Islet precursor cell (in vitro differentiated cells): ENCODE measurements at regions not wholly inside any gene's neighbourhood (a gene's known extent, or its start where the extent isn't known, plus 50 kb on each side); places are given as distances from the start of the nearest gene placed in this dataset.
A peak's percentile ranks its signal among the peaks of the same experiment; 100 is the strongest.

Experiments used
- DNase-seq: peaks from one replicate; pipeline ENCODE4 v3.0.0-alpha.2; 2018

GRCh38 chr9:109953300-109953699, 173.3 kb downstream of the PALM2AKAP2 start:
- no peak for DNase-seq

GRCh38 chr9:109953813-109954497, 174.0 kb downstream of the PALM2AKAP2 start:
- DNase-seq = no peak

GRCh38 chr9:109956717-109957440, 176.9 kb downstream of the PALM2AKAP2 start:
- DNase-seq = no peak

DNA sequence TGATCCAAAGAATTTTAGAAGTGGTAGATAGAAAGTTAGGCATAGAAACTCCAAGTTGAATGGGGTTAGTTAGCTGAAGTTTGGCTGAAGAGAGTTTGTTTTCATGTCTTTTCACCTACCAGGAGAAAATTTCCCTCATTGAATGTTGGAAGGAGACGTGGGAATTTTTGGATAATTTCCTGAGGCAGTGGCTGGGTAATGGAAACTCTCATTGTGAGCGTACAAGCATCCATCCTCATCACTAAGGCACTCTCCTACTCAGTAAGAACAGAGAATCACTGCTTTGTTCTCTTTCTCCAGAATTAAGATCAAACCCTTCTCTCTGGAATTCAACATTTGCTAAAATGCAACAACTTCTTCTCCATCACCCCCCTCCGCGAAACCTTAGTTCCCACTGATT, 179.7 kb downstream of the PALM2AKAP2 start:
- no peak for DNase-seq

GRCh38 chr9:109961626-109962025, 181.6 kb downstream of the PALM2AKAP2 start:
- DNase-seq = no peak

GRCh38 chr9:109962215-109962614, 182.2 kb downstream of the PALM2AKAP2 start:
- no peak for DNase-seq

DNA sequence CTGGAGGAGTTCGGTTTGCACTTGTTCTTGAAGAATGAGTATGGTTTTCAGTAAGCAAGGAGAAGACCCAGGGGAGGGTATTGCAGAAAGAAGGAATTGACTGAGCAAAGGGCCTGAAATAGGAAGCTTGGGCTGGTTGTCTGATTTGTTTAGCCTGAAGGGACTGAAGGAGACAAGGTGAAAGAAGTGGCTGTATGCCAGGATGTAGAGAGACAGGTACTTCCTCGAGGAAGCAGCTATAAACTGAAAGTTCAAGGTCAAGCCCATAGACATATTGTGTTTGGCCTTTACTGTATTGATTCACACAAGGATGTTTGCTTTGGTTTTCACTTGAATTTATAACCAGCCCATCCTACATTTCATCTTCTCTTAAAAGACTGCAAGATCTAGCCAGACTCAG, 183.1 kb downstream of the PALM2AKAP2 start:
- DNase-seq = no peak

GRCh38 chr9:109966643-109967368, 186.8 kb downstream of the PALM2AKAP2 start:
- no peak for DNase-seq

GRCh38 chr9:109967651-109968642, 187.9 kb downstream of the PALM2AKAP2 start:
- DNase-seq = no peak

GRCh38 chr9:109969011-109969410, 189.0 kb downstream of the PALM2AKAP2 start:
- DNase-seq = peak; percentile 72

- DNase-seq = no peak
Measured at GRCh38 chr9:109969573-109970237, 189.7 kb downstream of the PALM2AKAP2 start.

GRCh38 chr9:109971226-109971625, 191.2 kb downstream of the PALM2AKAP2 start:
- DNase-seq = no peak

GRCh38 chr9:109972026-109972882, 192.3 kb downstream of the PALM2AKAP2 start:
- DNase-seq = no peak

DNA sequence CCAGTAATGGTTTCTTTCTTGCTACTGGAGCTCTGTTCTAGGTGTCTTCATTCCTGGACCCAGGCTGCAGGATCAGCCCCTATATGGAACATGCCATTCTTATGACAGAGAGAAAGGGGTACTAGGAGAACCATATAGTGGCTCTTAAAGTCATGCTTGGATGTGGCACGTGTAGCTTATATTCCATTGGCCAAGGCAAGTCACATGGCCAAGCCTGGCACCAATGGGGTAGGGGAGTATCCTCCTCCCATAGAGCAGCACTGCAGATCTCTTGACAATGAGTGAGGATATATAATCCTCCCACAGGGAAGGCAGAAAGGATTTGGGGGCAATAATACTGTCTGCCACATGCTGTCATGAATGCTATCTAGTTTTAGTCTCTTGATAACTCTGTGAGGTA, 193.3 kb downstream of the PALM2AKAP2 start:
- no peak for DNase-seq

- DNase-seq = no peak
Measured at GRCh38 chr9:109974143-109974917, 194.3 kb downstream of the PALM2AKAP2 start.

- no peak for DNase-seq
Measured at GRCh38 chr9:109974918-109975276, 194.9 kb downstream of the PALM2AKAP2 start.

DNA sequence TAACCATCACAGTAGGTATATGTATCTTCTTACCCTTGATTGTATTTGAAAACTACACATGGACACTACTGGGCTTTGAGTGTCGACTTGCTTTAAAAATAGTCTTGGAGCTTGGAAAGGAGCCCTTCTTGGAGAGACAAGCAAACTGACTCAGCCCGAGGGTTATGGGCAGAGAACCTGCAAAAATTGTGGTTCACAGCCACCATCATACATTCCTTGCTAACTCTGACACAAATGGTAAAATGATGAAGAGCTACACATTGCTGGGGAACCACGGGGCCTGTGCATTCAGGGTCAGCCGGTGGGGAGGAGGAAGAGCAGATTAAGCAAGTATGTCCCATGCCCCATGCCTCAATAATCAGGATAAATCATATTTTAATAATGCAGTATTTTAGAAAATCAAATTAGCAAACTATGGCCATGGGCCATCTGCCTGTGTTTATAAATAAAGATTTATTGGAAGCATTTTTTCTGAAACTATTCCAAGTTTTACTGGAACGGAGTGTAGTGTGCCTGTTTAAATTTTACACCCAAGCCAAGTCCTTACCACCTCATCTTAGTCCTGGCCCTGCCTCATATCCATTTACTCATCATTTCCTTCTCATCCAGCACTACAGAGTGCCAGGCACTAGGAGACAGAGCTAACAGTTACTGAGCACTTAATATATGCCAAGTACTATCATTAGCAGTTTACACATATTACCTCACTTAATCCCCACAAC, 195.7 kb downstream of the PALM2AKAP2 start:
- no peak for DNase-seq

GRCh38 chr9:109976303-109976702, 196.3 kb downstream of the PALM2AKAP2 start:
- DNase-seq = no peak

DNA sequence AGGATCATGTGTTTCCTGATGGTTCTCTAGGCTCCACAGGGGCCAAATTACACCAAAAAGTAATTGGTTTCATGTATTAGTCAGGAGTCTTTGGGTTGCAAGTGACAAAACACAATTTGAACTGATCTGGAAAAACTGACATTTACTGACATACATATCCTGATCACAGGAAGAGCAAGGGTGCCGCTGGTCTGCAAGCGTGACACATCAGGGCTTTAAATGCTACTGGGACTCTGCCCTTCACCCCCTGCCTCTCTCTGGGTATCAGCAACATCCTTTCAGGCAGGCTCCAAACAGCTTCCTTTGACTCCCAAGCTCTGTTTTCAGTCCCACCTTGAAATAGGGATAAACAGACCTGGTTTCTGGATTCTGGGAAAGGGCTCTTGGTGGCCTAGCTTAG, 197.5 kb downstream of the PALM2AKAP2 start:
- no peak for DNase-seq

GRCh38 chr9:109981091-109981490, 201.1 kb downstream of the PALM2AKAP2 start:
- no peak for DNase-seq
